ENCODE measurements at regions not wholly inside any gene's neighbourhood (a gene's known extent, or its start where the extent isn't known, plus 50 kb on each side); places are given as distances from the start of the nearest gene placed in this dataset.

DNA sequence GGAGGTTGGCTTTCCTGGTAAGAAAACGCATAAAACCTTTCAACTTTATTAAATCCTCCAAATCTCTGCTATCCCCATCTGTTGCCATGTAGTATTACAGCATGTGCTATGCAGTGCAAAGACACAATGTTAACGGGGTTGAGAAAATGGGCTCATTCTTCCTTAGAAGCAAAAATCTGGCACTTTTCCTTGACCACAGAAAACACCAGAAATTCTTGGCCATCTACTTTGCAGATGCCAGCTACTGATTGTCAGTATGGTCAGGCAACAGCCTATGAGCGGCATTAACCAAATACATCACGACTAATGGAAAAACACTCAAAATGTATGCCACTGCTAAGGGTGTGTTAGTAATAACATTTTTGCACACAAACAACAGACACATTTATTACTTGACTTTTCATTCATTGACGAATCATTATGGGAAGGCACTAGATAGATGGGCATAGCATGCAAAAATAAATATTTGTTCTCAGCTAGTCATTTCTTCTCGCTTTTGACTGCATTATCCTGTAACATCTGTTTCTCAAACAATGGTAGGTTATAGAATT lies 65.2 kb upstream of the CRIM1 start:
- Histone ChIP-seq H3K36me3 (ENCODE audit: control insufficient read depth in 4 of 4, insufficient read depth in 3 of 4, low read depth in 1 of 4, low read length in 3 of 4) (no peaks in the 10 kb centered on the region), H3K27ac (ENCODE audit: low read depth in 1 of 2, low read length in 2 of 2) (no peak overlapping the region), H3K9ac (ENCODE audit: low read depth in 1 of 2, low read length in 2 of 2) (no peak overlapping the region), H3K4me1 (ENCODE audit: control insufficient read depth in 4 of 4, insufficient read depth in 4 of 4, low read length in 3 of 4) (no peaks in the 10 kb centered on the region), H3K4me3 (ENCODE audit: low read depth in 1 of 3, low read length in 3 of 3) (no peak overlapping the region), H3K27me3 (ENCODE audit: control insufficient read depth in 4 of 4, insufficient read depth in 4 of 4, low read length in 3 of 4) (no peaks in the 10 kb centered on the region), H3K9me3 (ENCODE audit: control insufficient read depth in 4 of 4, low read length in 3 of 4) (no peaks in the 10 kb centered on the region)
- 85% methylated on average over 6 of the region's 6 CpGs for WGBS
- no peak for TF ChIP-seq YY1 (IDR thresholded peaks at IDR 0.05)
- no peak for DNase-seq (ENCODE audit: low spot score)

DNA sequence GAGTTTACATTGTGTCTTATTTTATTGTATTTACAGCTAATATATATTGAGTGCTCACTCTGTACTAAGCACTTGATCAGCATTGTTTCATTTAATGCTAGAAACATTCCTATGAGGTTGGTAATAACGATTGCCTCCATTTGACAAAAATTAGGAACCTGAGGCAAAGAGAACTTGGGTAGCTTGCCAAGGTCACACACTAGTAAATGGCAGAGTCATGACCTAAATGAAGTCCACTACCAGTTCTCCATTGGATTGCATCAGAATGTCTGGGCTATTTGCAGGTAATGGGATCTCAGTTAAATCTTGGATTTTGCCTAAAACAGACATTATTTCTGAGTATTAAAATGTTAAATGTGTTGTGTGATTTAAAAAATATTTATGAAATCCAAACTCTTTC lies 65.8 kb upstream of the CRIM1 start:
- no peak overlapping the region for H3K9ac ChIP-seq (ENCODE audit: low read depth in 1 of 2, low read length in 2 of 2)
- H3K4me3 ChIP-seq (ENCODE audit: low read depth in 1 of 3, low read length in 3 of 3), result no peak overlapping the region
- no peak for DNase-seq (ENCODE audit: low spot score)
- H3K36me3 ChIP-seq (ENCODE audit: control insufficient read depth in 4 of 4, insufficient read depth in 3 of 4, low read depth in 1 of 4, low read length in 3 of 4), result no peaks in the 10 kb centered on the region
- H3K27me3 ChIP-seq (ENCODE audit: control insufficient read depth in 4 of 4, insufficient read depth in 4 of 4, low read length in 3 of 4), result no peaks in the 10 kb centered on the region
- H3K9me3 ChIP-seq (ENCODE audit: control insufficient read depth in 4 of 4, low read length in 3 of 4), result no peaks in the 10 kb centered on the region
- no peak overlapping the region for H3K27ac ChIP-seq (ENCODE audit: low read depth in 1 of 2, low read length in 2 of 2)
- no peaks in the 10 kb centered on the region for H3K4me1 ChIP-seq (ENCODE audit: control insufficient read depth in 4 of 4, insufficient read depth in 4 of 4, low read length in 3 of 4)
- TF ChIP-seq GABPA (IDR thresholded peaks at IDR 0.05 in 1 of 2, conservative IDR thresholded peaks at IDR 0.05 in 1 of 2), result no peak
- TF ChIP-seq, protein P1, sequence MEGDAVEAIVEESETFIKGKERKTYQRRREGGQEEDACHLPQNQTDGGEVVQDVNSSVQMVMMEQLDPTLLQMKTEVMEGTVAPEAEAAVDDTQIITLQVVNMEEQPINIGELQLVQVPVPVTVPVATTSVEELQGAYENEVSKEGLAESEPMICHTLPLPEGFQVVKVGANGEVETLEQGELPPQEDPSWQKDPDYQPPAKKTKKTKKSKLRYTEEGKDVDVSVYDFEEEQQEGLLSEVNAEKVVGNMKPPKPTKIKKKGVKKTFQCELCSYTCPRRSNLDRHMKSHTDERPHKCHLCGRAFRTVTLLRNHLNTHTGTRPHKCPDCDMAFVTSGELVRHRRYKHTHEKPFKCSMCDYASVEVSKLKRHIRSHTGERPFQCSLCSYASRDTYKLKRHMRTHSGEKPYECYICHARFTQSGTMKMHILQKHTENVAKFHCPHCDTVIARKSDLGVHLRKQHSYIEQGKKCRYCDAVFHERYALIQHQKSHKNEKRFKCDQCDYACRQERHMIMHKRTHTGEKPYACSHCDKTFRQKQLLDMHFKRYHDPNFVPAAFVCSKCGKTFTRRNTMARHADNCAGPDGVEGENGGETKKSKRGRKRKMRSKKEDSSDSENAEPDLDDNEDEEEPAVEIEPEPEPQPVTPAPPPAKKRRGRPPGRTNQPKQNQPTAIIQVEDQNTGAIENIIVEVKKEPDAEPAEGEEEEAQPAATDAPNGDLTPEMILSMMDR (IDR thresholded peaks at IDR 0.05; ENCODE audit: low read depth, low read length, missing input control), result no peak
- TF ChIP-seq FOXA1 (IDR thresholded peaks at IDR 0.05), result no peak
- TF ChIP-seq, protein P2, sequence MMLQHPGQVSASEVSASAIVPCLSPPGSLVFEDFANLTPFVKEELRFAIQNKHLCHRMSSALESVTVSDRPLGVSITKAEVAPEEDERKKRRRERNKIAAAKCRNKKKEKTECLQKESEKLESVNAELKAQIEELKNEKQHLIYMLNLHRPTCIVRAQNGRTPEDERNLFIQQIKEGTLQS (IDR thresholded peaks at IDR 0.05), result no peak
- TF ChIP-seq FOXA2 (IDR thresholded peaks at IDR 0.05), result no peak
- TF ChIP-seq SP1 (IDR thresholded peaks at IDR 0.05), result no peak
- TF ChIP-seq HNF4A (conservative IDR thresholded peaks at IDR 0.05), result no peak
- TF ChIP-seq, protein P3, sequence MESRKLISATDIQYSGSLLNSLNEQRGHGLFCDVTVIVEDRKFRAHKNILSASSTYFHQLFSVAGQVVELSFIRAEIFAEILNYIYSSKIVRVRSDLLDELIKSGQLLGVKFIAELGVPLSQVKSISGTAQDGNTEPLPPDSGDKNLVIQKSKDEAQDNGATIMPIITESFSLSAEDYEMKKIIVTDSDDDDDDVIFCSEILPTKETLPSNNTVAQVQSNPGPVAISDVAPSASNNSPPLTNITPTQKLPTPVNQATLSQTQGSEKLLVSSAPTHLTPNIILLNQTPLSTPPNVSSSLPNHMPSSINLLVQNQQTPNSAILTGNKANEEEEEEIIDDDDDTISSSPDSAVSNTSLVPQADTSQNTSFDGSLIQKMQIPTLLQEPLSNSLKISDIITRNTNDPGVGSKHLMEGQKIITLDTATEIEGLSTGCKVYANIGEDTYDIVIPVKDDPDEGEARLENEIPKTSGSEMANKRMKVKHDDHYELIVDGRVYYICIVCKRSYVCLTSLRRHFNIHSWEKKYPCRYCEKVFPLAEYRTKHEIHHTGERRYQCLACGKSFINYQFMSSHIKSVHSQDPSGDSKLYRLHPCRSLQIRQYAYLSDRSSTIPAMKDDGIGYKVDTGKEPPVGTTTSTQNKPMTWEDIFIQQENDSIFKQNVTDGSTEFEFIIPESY (IDR thresholded peaks at IDR 0.05), result no peak
- no peak for TF ChIP-seq JUND (IDR thresholded peaks at IDR 0.05)
- TF ChIP-seq YY1 (IDR thresholded peaks at IDR 0.05), result no peak
- TF ChIP-seq, protein P4, sequence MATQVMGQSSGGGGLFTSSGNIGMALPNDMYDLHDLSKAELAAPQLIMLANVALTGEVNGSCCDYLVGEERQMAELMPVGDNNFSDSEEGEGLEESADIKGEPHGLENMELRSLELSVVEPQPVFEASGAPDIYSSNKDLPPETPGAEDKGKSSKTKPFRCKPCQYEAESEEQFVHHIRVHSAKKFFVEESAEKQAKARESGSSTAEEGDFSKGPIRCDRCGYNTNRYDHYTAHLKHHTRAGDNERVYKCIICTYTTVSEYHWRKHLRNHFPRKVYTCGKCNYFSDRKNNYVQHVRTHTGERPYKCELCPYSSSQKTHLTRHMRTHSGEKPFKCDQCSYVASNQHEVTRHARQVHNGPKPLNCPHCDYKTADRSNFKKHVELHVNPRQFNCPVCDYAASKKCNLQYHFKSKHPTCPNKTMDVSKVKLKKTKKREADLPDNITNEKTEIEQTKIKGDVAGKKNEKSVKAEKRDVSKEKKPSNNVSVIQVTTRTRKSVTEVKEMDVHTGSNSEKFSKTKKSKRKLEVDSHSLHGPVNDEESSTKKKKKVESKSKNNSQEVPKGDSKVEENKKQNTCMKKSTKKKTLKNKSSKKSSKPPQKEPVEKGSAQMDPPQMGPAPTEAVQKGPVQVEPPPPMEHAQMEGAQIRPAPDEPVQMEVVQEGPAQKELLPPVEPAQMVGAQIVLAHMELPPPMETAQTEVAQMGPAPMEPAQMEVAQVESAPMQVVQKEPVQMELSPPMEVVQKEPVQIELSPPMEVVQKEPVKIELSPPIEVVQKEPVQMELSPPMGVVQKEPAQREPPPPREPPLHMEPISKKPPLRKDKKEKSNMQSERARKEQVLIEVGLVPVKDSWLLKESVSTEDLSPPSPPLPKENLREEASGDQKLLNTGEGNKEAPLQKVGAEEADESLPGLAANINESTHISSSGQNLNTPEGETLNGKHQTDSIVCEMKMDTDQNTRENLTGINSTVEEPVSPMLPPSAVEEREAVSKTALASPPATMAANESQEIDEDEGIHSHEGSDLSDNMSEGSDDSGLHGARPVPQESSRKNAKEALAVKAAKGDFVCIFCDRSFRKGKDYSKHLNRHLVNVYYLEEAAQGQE (IDR thresholded peaks at IDR 0.05), result no peak
- no peak for TF ChIP-seq TAF1 (conservative IDR thresholded peaks at IDR 0.05)
- TF ChIP-seq RXRA (IDR thresholded peaks at IDR 0.05), result no peak
- TF ChIP-seq RAD21 (IDR thresholded peaks at IDR 0.05), result no peak
- no peak for TF ChIP-seq EGR1 (IDR thresholded peaks at IDR 0.05; ENCODE audit: low read depth in 2 of 2)
- TF ChIP-seq HNF4G (IDR thresholded peaks at IDR 0.05), result no peak
- TF ChIP-seq, protein P5, sequence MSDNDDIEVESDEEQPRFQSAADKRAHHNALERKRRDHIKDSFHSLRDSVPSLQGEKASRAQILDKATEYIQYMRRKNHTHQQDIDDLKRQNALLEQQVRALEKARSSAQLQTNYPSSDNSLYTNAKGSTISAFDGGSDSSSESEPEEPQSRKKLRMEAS (IDR thresholded peaks at IDR 0.05), result no peak
- no peak for TF ChIP-seq NR2F2 (IDR thresholded peaks at IDR 0.05)
- WGBS, result 67% methylated on average over 1 of the region's 1 CpG
